PC-9 (cell line): ENCODE measurements at regions not wholly inside any gene's neighbourhood (a gene's known extent, or its start where the extent isn't known, plus 50 kb on each side); places are given as distances from the start of the nearest gene placed in this dataset.

Source experiments
- EZH2 ChIP-seq: fragments of 200-600 bp; sonication (generic); IDR thresholded peaks from 2 replicates; pipeline ENCODE4 v1.8.0; 2017; ENCODE audit warnings: antibody characterized with exemption, low read depth
- TF ChIP-seq, protein P1 (sequence below): fragments of 200-600 bp; sonication (generic); conservative IDR thresholded peaks from 2 replicates; pipeline ENCODE4 v1.6.1; 2017; ENCODE audit warnings: mixed run types, antibody characterized with exemption, mild to moderate bottlenecking, moderate library complexity

DNA sequence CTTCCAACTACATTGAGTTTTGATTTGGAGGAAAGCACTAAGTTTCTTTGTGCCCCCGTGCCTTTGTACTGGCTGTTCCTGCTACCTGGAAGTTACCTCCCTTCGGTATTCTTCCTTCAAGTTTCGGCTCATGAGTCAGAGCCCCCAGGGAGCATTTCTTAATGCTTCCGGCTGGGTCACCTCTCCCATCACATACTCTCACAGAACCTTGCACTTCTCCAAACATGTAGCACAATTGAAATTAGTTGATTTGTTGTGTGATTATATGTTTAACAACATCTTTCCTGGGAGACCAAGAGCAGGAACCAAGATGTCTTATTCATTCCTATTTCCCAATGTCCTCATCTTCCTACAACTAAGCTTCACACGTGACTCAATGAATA lies 158.6 kb upstream of the CDH5 start:
- TF ChIP-seq, protein P1, sequence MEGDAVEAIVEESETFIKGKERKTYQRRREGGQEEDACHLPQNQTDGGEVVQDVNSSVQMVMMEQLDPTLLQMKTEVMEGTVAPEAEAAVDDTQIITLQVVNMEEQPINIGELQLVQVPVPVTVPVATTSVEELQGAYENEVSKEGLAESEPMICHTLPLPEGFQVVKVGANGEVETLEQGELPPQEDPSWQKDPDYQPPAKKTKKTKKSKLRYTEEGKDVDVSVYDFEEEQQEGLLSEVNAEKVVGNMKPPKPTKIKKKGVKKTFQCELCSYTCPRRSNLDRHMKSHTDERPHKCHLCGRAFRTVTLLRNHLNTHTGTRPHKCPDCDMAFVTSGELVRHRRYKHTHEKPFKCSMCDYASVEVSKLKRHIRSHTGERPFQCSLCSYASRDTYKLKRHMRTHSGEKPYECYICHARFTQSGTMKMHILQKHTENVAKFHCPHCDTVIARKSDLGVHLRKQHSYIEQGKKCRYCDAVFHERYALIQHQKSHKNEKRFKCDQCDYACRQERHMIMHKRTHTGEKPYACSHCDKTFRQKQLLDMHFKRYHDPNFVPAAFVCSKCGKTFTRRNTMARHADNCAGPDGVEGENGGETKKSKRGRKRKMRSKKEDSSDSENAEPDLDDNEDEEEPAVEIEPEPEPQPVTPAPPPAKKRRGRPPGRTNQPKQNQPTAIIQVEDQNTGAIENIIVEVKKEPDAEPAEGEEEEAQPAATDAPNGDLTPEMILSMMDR = no peak
- no peak for TF ChIP-seq EZH2
